ENCODE measurements at regions not wholly inside any gene's neighbourhood (a gene's known extent, or its start where the extent isn't known, plus 50 kb on each side); places are given as distances from the start of the nearest gene placed in this dataset.

GRCh38 chr3:146339349-146339748, 88.4 kb upstream of the PLSCR4 start:
- DNase-seq (ENCODE audit: low spot score in 2 of 2), result no peak
- 87 to 89% methylated on average over 7 of the region's 7 CpGs for WGBS, 2 donors
- intact Hi-C loops (cut with DNase I; ENCODE audit: low total_unique reads), result no loop called here
- TF ChIP-seq, protein P1, sequence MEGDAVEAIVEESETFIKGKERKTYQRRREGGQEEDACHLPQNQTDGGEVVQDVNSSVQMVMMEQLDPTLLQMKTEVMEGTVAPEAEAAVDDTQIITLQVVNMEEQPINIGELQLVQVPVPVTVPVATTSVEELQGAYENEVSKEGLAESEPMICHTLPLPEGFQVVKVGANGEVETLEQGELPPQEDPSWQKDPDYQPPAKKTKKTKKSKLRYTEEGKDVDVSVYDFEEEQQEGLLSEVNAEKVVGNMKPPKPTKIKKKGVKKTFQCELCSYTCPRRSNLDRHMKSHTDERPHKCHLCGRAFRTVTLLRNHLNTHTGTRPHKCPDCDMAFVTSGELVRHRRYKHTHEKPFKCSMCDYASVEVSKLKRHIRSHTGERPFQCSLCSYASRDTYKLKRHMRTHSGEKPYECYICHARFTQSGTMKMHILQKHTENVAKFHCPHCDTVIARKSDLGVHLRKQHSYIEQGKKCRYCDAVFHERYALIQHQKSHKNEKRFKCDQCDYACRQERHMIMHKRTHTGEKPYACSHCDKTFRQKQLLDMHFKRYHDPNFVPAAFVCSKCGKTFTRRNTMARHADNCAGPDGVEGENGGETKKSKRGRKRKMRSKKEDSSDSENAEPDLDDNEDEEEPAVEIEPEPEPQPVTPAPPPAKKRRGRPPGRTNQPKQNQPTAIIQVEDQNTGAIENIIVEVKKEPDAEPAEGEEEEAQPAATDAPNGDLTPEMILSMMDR (IDR thresholded peaks at IDR 0.05), result no peak
- TF ChIP-seq POLR2A (IDR thresholded peaks at IDR 0.05), result no peak
- H3K4me3 ChIP-seq (ENCODE audit: low read depth, poor library complexity, severe bottlenecking), result no peak overlapping the region

GRCh38 chr3:146337991-146338390, 87.1 kb upstream of the PLSCR4 start:
- no peak overlapping the region for H3K4me3 ChIP-seq (ENCODE audit: low read depth, poor library complexity, severe bottlenecking)
- TF ChIP-seq, protein P1 (IDR thresholded peaks at IDR 0.05), result no peak
- no peak for TF ChIP-seq POLR2A (IDR thresholded peaks at IDR 0.05)
- intact Hi-C loops (cut with DNase I; ENCODE audit: low total_unique reads), result no loop called here
- 87 to 88% methylated on average over 7 of the region's 7 CpGs for WGBS, 2 donors
- DNase-seq (ENCODE audit: low spot score in 2 of 2), result no peak

- no peak for DNase-seq (ENCODE audit: low spot score in 2 of 2)
- no peak for TF ChIP-seq POLR2A (IDR thresholded peaks at IDR 0.05)
- TF ChIP-seq, protein P1 (IDR thresholded peaks at IDR 0.05), result no peak
- H3K4me3 ChIP-seq (ENCODE audit: low read depth, poor library complexity, severe bottlenecking), result no peak overlapping the region
- WGBS, 2 donors, result 80 to 85% methylated on average over 3 of the region's 3 CpGs
- intact Hi-C loops (cut with DNase I; ENCODE audit: low total_unique reads), result no loop called here
Observed at GRCh38 chr3:146335386-146335785, 84.5 kb upstream of the PLSCR4 start.

DNA sequence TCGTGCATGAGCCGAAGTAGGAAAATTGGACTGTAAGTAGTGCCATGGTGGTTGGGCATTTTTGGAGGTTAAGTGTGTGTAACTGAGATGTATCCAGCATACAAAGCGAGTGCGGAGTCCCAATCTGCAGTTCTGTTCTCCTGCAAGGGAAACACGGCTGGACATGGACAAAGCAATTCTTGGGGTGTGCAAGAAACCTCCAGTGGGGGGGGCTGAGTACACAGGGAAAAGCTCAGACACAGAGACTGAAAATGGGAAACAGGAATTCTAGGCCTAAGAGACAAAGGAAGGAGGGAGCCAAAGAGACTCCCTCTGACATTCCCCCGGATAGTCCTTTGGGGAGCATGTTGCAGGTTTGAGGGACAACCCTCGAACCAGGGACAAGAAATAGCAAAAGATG, 83.2 kb upstream of the PLSCR4 start:
- intact Hi-C loops (cut with DNase I; ENCODE audit: low total_unique reads), result no loop called here
- no peak overlapping the region for H3K4me3 ChIP-seq (ENCODE audit: low read depth, poor library complexity, severe bottlenecking)
- TF ChIP-seq, protein P1 (IDR thresholded peaks at IDR 0.05), result no peak
- DNase-seq (ENCODE audit: low spot score in 2 of 2), result no peak
- WGBS, 2 donors, result 94 to 95% methylated on average over 7 of the region's 7 CpGs

- TF ChIP-seq POLR2A (IDR thresholded peaks at IDR 0.05), result no peak
- TF ChIP-seq, protein P1 (IDR thresholded peaks at IDR 0.05), result no peak
- H3K4me3 ChIP-seq (ENCODE audit: low read depth, poor library complexity, severe bottlenecking), result no peak overlapping the region
- no peak for DNase-seq (ENCODE audit: low spot score in 2 of 2)
- intact Hi-C loops (cut with DNase I; ENCODE audit: low total_unique reads), result no loop called here
Observed at GRCh38 chr3:146331967-146332366, 81.1 kb upstream of the PLSCR4 start.

DNA sequence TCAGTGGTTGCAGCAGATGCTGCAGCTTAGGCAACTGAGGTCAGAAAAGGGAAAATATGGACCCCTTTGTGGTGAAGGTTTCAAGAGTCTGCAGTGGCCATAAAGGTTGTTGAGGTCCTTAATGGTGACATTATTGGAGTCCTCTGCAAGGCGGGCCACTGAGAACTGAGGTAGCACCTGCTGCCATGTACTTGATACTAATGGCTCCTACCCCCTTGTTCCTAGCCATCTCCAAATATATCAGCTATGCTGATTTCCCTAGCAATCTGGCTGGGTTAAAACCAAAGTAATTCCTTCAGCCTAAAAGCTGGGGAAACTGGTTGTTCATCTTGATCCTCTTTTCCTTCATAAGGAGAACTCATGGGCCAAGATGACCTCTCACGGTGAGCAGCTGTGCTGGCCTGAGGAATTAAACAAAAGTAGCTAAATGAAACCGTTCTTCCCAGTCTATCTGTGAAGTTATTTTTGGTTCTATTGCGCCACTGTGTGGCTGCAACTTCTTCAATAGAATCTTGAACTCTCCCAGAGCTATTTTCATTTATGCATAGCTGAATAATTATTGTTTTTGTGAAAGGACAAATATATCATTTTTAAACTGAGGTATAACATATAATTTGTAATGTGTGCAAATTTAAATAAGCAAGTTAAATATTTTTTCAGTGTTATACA, 76.1 kb upstream of the PLSCR4 start:
- H3K4me3 ChIP-seq (ENCODE audit: low read depth, poor library complexity, severe bottlenecking), result no peak overlapping the region
- TF ChIP-seq, protein P1 (IDR thresholded peaks at IDR 0.05), result no peak
- TF ChIP-seq POLR2A (IDR thresholded peaks at IDR 0.05), result no peak
- intact Hi-C loops (cut with DNase I; ENCODE audit: low total_unique reads), result loop anchor here (5.0 to 10.0 kb wide), 2 partner anchors 110 to 262 kb away; no protein-coding TSS in a partner anchor
- DNase-seq (ENCODE audit: low spot score in 2 of 2), result no peak
- WGBS, 2 donors, result 26 to 30% methylated on average over 4 of the region's 4 CpGs
